Nephron (organoid): ENCODE measurements at regions not wholly inside any gene's neighbourhood (a gene's known extent, or its start where the extent isn't known, plus 50 kb on each side); places are given as distances from the start of the nearest gene placed in this dataset.

Source experiments
- H3K27ac Mint-ChIP-seq, 3 experiments: 2 replicates each; pipeline ENCODE4 v1.8.0; 2020; ENCODE audit warnings: mixed read lengths in 3 of 3, mild to moderate bottlenecking in 2 of 3, moderate library complexity in 1 of 3
- H3K27me3 Mint-ChIP-seq: 2 replicates; pipeline ENCODE4 v1.8.0; 2021; ENCODE audit warnings: low read depth, mild to moderate bottlenecking, moderate library complexity, mixed read lengths
- H3K36me3 Mint-ChIP-seq: 2 replicates; pipeline ENCODE4 v1.8.0; 2020; ENCODE audit warnings: low read depth, mixed read lengths
- H3K4me1 Mint-ChIP-seq: 2 replicates; pipeline ENCODE4 v1.8.0; 2020; ENCODE audit warnings: mixed read lengths
- H3K4me3 Mint-ChIP-seq, 3 experiments: 2 replicates each; pipeline ENCODE4 v1.8.0; 2020; ENCODE audit warnings: mild to moderate bottlenecking in 3 of 3, mixed read lengths in 3 of 3, moderate library complexity in 2 of 3
- H3K9me3 Mint-ChIP-seq: 2 replicates; pipeline ENCODE4 v1.8.0; 2020; ENCODE audit warnings: mixed read lengths
- CTCF ChIP-seq, 3 experiments: fragments of 200-600 bp; sonication (generic); IDR thresholded peaks; one replicate each; pipeline ENCODE4 v1.5.0; 2021; ENCODE audit warnings: antibody characterized with exemption in 3 of 3; ENCODE audit not compliant: unreplicated experiment in 3 of 3

DNA sequence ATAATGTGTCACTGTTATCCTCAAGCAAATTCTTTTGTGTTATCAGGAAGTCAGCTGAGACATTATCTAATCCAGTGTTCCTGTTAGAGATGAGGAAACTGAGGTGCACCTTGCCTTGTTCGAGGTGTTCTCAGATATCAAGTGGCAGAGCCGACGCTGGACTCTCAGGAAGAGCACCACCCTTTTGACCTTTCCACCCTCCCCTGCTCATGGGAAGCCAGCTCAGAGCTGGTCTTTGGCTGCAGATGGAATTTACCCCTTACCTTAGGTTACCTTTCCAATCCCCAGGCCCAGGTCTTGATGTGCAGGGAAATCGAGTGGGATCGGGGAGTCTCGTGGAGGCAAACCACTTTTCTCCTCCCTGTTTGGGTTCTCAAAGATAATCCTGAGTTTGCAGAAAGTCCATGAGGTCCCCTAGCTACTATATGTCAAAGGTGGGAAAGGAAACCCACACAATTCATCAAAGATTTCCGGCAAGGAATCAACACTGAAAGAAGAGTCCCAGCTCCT is 62.9 kb upstream of the PIM1 start:
- no peaks in the 10 kb centered on the region for H3K9me3 Mint-ChIP-seq
- no peaks in the 10 kb centered on the region for H3K36me3 Mint-ChIP-seq
- H3K4me3 Mint-ChIP-seq, result no peak overlapping the region
- peaks cover 52% of the 10 kb centered on the region for H3K4me1 Mint-ChIP-seq
- peak overlapping the region in 1 of 3 experiments; percentile 33 for H3K27ac Mint-ChIP-seq
- TF ChIP-seq CTCF (IDR thresholded peaks at IDR 0.05; ENCODE audit: unreplicated experiment in 3 of 3), result no peak
- H3K27me3 Mint-ChIP-seq, result no peaks in the 10 kb centered on the region

- peaks cover 1% of the 10 kb centered on the region for H3K9me3 Mint-ChIP-seq
- peaks cover 30% of the 10 kb centered on the region for H3K4me1 Mint-ChIP-seq
- peak overlapping the region; percentile 46 to 90 (median 78) for H3K27ac Mint-ChIP-seq
- TF ChIP-seq CTCF (IDR thresholded peaks at IDR 0.05; ENCODE audit: unreplicated experiment in 3 of 3), result no peak
- H3K4me3 Mint-ChIP-seq, result no peak overlapping the region
- H3K27me3 Mint-ChIP-seq, result peaks cover 4% of the 10 kb centered on the region
- no peaks in the 10 kb centered on the region for H3K36me3 Mint-ChIP-seq
These were observed 60.0 kb upstream of the PIM1 start for GRCh38 chr6:37109714-37110499.

DNA sequence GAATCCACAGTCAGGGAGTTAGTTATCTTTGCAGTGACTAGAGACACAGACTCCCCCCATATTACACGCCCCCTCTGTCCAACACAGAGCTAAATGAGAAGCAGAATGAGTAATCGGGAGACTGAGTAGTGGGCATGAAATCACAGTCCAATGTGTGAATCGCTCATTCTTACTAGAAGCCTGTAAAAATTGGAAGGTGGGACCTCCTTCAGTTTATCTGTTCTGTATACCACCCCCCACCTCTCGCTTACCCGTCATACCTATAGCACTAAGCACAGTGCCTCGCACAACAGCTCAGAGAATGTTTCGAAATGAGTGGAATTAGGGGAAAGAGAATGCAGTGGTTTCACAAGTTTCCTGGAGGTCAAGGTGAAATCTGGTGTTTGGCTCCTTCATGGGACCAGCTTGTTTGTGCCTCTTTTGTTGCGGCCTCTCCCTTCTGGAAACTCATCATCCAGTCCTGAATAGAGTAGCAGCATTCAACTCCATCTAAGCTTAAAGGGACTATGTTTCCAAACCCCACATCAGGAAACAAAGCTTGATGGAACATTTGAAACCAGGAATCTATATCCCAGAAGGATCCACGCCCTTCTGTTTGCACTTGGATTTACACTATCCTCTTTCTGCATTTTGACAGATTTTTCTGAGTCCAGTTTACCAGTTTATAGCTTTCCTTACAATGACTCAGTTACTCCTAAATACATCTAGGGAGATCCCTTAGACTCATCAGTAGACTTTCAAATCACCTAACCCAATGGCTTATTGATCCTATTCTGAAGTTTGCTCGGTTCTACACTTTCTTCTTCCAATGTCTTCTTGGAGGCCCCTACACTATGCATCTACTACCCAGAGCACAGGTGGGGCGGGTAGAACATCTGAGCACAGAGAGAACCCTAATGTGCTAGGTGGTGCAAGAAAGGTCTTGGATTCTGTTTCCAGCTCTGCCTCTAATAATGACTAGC is 59.2 kb upstream of the PIM1 start:
- Mint-ChIP-seq H3K9me3 (peaks cover 3% of the 10 kb centered on the region), H3K4me3 (no peak overlapping the region), H3K27ac (peak overlapping the region; percentile 46 to 90 (median 78)), H3K27me3 (peaks cover 4% of the 10 kb centered on the region), H3K36me3 (no peaks in the 10 kb centered on the region), H3K4me1 (peaks cover 29% of the 10 kb centered on the region)
- no peak for TF ChIP-seq CTCF (IDR thresholded peaks at IDR 0.05; ENCODE audit: unreplicated experiment in 3 of 3)

GRCh38 chr6:37113976-37114375 is 56.0 kb upstream of the PIM1 start:
- Mint-ChIP-seq H3K9me3 (peaks cover 3% of the 10 kb centered on the region), H3K27me3 (peaks cover 4% of the 10 kb centered on the region), H3K36me3 (no peaks in the 10 kb centered on the region), H3K4me3 (no peak overlapping the region), H3K27ac (no peak overlapping the region), H3K4me1 (peaks cover 23% of the 10 kb centered on the region)
- no peak for TF ChIP-seq CTCF (IDR thresholded peaks at IDR 0.05; ENCODE audit: unreplicated experiment in 3 of 3)

GRCh38 chr6:37114612-37115011 is 55.3 kb upstream of the PIM1 start:
- H3K4me3 Mint-ChIP-seq, result no peak overlapping the region
- no peaks in the 10 kb centered on the region for H3K36me3 Mint-ChIP-seq
- H3K27ac Mint-ChIP-seq, result peak overlapping the region in 2 of 3 experiments; percentile 61 to 88
- H3K27me3 Mint-ChIP-seq, result peaks cover 4% of the 10 kb centered on the region
- no peak for TF ChIP-seq CTCF (IDR thresholded peaks at IDR 0.05; ENCODE audit: unreplicated experiment in 3 of 3)
- H3K4me1 Mint-ChIP-seq, result peaks cover 28% of the 10 kb centered on the region
- H3K9me3 Mint-ChIP-seq, result peaks cover 3% of the 10 kb centered on the region
